ENCODE measurements at regions not wholly inside any gene's neighbourhood (a gene's known extent, or its start where the extent isn't known, plus 50 kb on each side); places are given as distances from the start of the nearest gene placed in this dataset.

GRCh38 chrX:10047631-10048030 is 80.5 kb downstream of the CLDN34 start:
- Histone ChIP-seq H3K27ac (peak overlapping the region; percentile 18), H3K4me1 (peaks cover 67% of the 10 kb centered on the region), H3K9me3 (no peaks in the 10 kb centered on the region), H3K27me3 (no peaks in the 10 kb centered on the region), H3K36me3 (no peaks in the 10 kb centered on the region), H3K4me3 (no peak overlapping the region)
- 64% methylated on average over 6 of the region's 6 CpGs for WGBS
- no peak for DNase-seq (ENCODE audit: low spot score in 2 of 2)
- TF ChIP-seq POLR2AphosphoS5 (IDR thresholded peaks at IDR 0.05) (no peak), CTCF (IDR thresholded peaks at IDR 0.05) (no peak), EP300 (IDR thresholded peaks at IDR 0.05) (no peak), POLR2A (IDR thresholded peaks at IDR 0.05) (no peak)

- H3K4me3 ChIP-seq, result no peak overlapping the region
- WGBS, result 68% methylated on average over 10 of the region's 10 CpGs
- no peak for TF ChIP-seq POLR2A (IDR thresholded peaks at IDR 0.05)
- no peak for TF ChIP-seq CTCF (IDR thresholded peaks at IDR 0.05)
- TF ChIP-seq POLR2AphosphoS5 (IDR thresholded peaks at IDR 0.05), result no peak
- TF ChIP-seq EP300 (IDR thresholded peaks at IDR 0.05), result no peak
- H3K27me3 ChIP-seq, result no peaks in the 10 kb centered on the region
- H3K36me3 ChIP-seq, result no peaks in the 10 kb centered on the region
- no peaks in the 10 kb centered on the region for H3K9me3 ChIP-seq
- no peak overlapping the region for H3K27ac ChIP-seq
- no peak for DNase-seq (ENCODE audit: low spot score in 2 of 2)
- peaks cover 72% of the 10 kb centered on the region for H3K4me1 ChIP-seq
These were observed 80.9 kb downstream of the CLDN34 start for GRCh38 chrX:10048076-10048475.

GRCh38 chrX:10048707-10049106 is 81.5 kb downstream of the CLDN34 start:
- Histone ChIP-seq H3K4me1 (peaks cover 74% of the 10 kb centered on the region), H3K27ac (peak overlapping the region; percentile 45), H3K27me3 (no peaks in the 10 kb centered on the region), H3K4me3 (no peak overlapping the region), H3K9me3 (no peaks in the 10 kb centered on the region), H3K36me3 (no peaks in the 10 kb centered on the region)
- WGBS, result 73% methylated on average over 8 of the region's 8 CpGs
- no peak for TF ChIP-seq POLR2AphosphoS5 (IDR thresholded peaks at IDR 0.05)
- TF ChIP-seq CTCF (IDR thresholded peaks at IDR 0.05), result no peak
- DNase-seq (ENCODE audit: low spot score in 2 of 2), result no peak

GRCh38 chrX:10049236-10049635 is 82.1 kb downstream of the CLDN34 start:
- WGBS, result 56% methylated on average over 3 of the region's 3 CpGs
- TF ChIP-seq EP300 (IDR thresholded peaks at IDR 0.05) (no peak), POLR2AphosphoS5 (IDR thresholded peaks at IDR 0.05) (no peak), POLR2A (IDR thresholded peaks at IDR 0.05) (no peak), CTCF (IDR thresholded peaks at IDR 0.05) (no peak)
- DNase-seq (ENCODE audit: low spot score in 2 of 2), result no peak
- no peak overlapping the region for H3K4me3 ChIP-seq
- H3K9me3 ChIP-seq, result no peaks in the 10 kb centered on the region
- no peaks in the 10 kb centered on the region for H3K36me3 ChIP-seq
- no peak overlapping the region for H3K27ac ChIP-seq
- peaks cover 69% of the 10 kb centered on the region for H3K4me1 ChIP-seq
- no peaks in the 10 kb centered on the region for H3K27me3 ChIP-seq

GRCh38 chrX:10050481-10050880 is 83.3 kb downstream of the CLDN34 start:
- Histone ChIP-seq H3K4me1 (peaks cover 62% of the 10 kb centered on the region), H3K27me3 (no peaks in the 10 kb centered on the region), H3K27ac (no peak overlapping the region), H3K4me3 (no peak overlapping the region), H3K9me3 (no peaks in the 10 kb centered on the region), H3K36me3 (no peaks in the 10 kb centered on the region)
- 57% methylated on average over 5 of the region's 5 CpGs for WGBS
- TF ChIP-seq EP300 (IDR thresholded peaks at IDR 0.05) (no peak), POLR2AphosphoS5 (IDR thresholded peaks at IDR 0.05) (no peak), POLR2A (IDR thresholded peaks at IDR 0.05) (no peak), CTCF (IDR thresholded peaks at IDR 0.05) (no peak)
- no peak for DNase-seq (ENCODE audit: low spot score in 2 of 2)
